Memory B cell (primary cell): ENCODE measurements at regions not wholly inside any gene's neighbourhood (a gene's known extent, or its start where the extent isn't known, plus 50 kb on each side); places are given as distances from the start of the nearest gene placed in this dataset.
A peak's percentile ranks its signal among the peaks of the same experiment; 100 is the strongest.

Experiments
- ATAC-seq: fragments of 150-1000 bp; cut with Tn5 transposase; 2 replicates; pipeline ENCODE4 v1.10.0; 2021; ENCODE audit warnings: low read depth, mild to moderate bottlenecking, moderate library complexity
- DNase-seq, 2 donors: peaks; one replicate each; pipeline ENCODE4 v3.0.0; 2022; ENCODE audit warnings: low spot score in 2 of 2
- H3K27ac Mint-ChIP-seq: one replicate; pipeline ENCODE4 v1.8.0; 2022; ENCODE audit warnings: mild to moderate bottlenecking, moderate library complexity, mixed read lengths
- H3K27me3 Mint-ChIP-seq: one replicate; pipeline ENCODE4 v1.8.0; 2022; ENCODE audit warnings: mixed read lengths
- H3K36me3 Mint-ChIP-seq: one replicate; pipeline ENCODE4 v1.8.0; 2022; ENCODE audit warnings: mild to moderate bottlenecking, mixed read lengths
- H3K4me1 Mint-ChIP-seq: one replicate; pipeline ENCODE4 v1.8.0; 2022; ENCODE audit warnings: mixed read lengths
- H3K4me3 Mint-ChIP-seq: one replicate; pipeline ENCODE4 v1.8.0; 2022; ENCODE audit warnings: mild to moderate bottlenecking, moderate library complexity, mixed read lengths
- H3K9me3 Mint-ChIP-seq: one replicate; pipeline ENCODE4 v1.8.0; 2022; ENCODE audit warnings: mixed read lengths

- Mint-ChIP-seq H3K27ac (no peak overlapping the region), H3K9me3 (no peaks in the 10 kb centered on the region), H3K4me3 (no peak overlapping the region), H3K4me1 (no peaks in the 10 kb centered on the region), H3K36me3 (no peaks in the 10 kb centered on the region), H3K27me3 (peaks cover 4% of the 10 kb centered on the region)
- DNase-seq (no peak), ATAC-seq (no peak)
Measured at GRCh38 chr9:89802781-89803355, 198.1 kb downstream of the GADD45G start.

- H3K36me3 Mint-ChIP-seq, result no peaks in the 10 kb centered on the region
- ATAC-seq, result no peak
- peaks cover 4% of the 10 kb centered on the region for H3K27me3 Mint-ChIP-seq
- no peak overlapping the region for H3K27ac Mint-ChIP-seq
- no peaks in the 10 kb centered on the region for H3K9me3 Mint-ChIP-seq
- no peak overlapping the region for H3K4me3 Mint-ChIP-seq
- DNase-seq, result no peak
- no peaks in the 10 kb centered on the region for H3K4me1 Mint-ChIP-seq
Measured at GRCh38 chr9:89803403-89803802, 198.6 kb downstream of the GADD45G start.

GRCh38 chr9:89804766-89805531, 200.1 kb downstream of the GADD45G start:
- H3K27me3 Mint-ChIP-seq, result peaks cover 4% of the 10 kb centered on the region
- no peak overlapping the region for H3K4me3 Mint-ChIP-seq
- H3K27ac Mint-ChIP-seq, result no peak overlapping the region
- no peaks in the 10 kb centered on the region for H3K36me3 Mint-ChIP-seq
- no peaks in the 10 kb centered on the region for H3K4me1 Mint-ChIP-seq
- DNase-seq, result no peak
- no peaks in the 10 kb centered on the region for H3K9me3 Mint-ChIP-seq
- ATAC-seq, result no peak

- Mint-ChIP-seq H3K4me3 (no peak overlapping the region), H3K9me3 (no peaks in the 10 kb centered on the region), H3K27ac (no peak overlapping the region), H3K36me3 (no peaks in the 10 kb centered on the region), H3K4me1 (no peaks in the 10 kb centered on the region), H3K27me3 (peaks cover 4% of the 10 kb centered on the region)
- ATAC-seq (no peak), DNase-seq (no peak)
Measured at GRCh38 chr9:89805571-89806292, 200.9 kb downstream of the GADD45G start.

GRCh38 chr9:89806371-89807100, 201.7 kb downstream of the GADD45G start:
- H3K27me3 Mint-ChIP-seq, result peaks cover 9% of the 10 kb centered on the region
- no peak for ATAC-seq
- no peaks in the 10 kb centered on the region for H3K9me3 Mint-ChIP-seq
- no peak overlapping the region for H3K27ac Mint-ChIP-seq
- no peaks in the 10 kb centered on the region for H3K36me3 Mint-ChIP-seq
- no peak for DNase-seq
- H3K4me1 Mint-ChIP-seq, result no peaks in the 10 kb centered on the region
- no peak overlapping the region for H3K4me3 Mint-ChIP-seq

- H3K27ac Mint-ChIP-seq, result no peak overlapping the region
- H3K27me3 Mint-ChIP-seq, result peaks cover 9% of the 10 kb centered on the region
- no peak for DNase-seq
Measured at GRCh38 chr9:89807101-89807395, 202.2 kb downstream of the GADD45G start.

GRCh38 chr9:89807682-89808075, 202.9 kb downstream of the GADD45G start:
- Mint-ChIP-seq H3K9me3 (no peaks in the 10 kb centered on the region), H3K4me3 (no peak overlapping the region), H3K27ac (no peak overlapping the region), H3K27me3 (peaks cover 9% of the 10 kb centered on the region), H3K36me3 (no peaks in the 10 kb centered on the region), H3K4me1 (no peaks in the 10 kb centered on the region)
- DNase-seq (no peak), ATAC-seq (no peak)

More at GRCh38 chr9:89807101-89807395, 202.2 kb downstream of the GADD45G start:
- no peaks in the 10 kb centered on the region for H3K9me3 Mint-ChIP-seq
- no peaks in the 10 kb centered on the region for H3K4me1 Mint-ChIP-seq
- no peak overlapping the region for H3K4me3 Mint-ChIP-seq
- ATAC-seq, result no peak
- no peaks in the 10 kb centered on the region for H3K36me3 Mint-ChIP-seq

GRCh38 chr9:89808076-89808755, 203.4 kb downstream of the GADD45G start:
- Mint-ChIP-seq H3K4me3 (no peak overlapping the region), H3K27ac (no peak overlapping the region), H3K9me3 (no peaks in the 10 kb centered on the region), H3K27me3 (peaks cover 9% of the 10 kb centered on the region), H3K36me3 (no peaks in the 10 kb centered on the region), H3K4me1 (no peaks in the 10 kb centered on the region)
- ATAC-seq (no peak), DNase-seq (no peak)

- DNase-seq (no peak), ATAC-seq (no peak)
- Mint-ChIP-seq H3K36me3 (no peaks in the 10 kb centered on the region), H3K9me3 (no peaks in the 10 kb centered on the region), H3K4me1 (peaks cover 5% of the 10 kb centered on the region), H3K27ac (no peak overlapping the region), H3K4me3 (no peak overlapping the region), H3K27me3 (peaks cover 8% of the 10 kb centered on the region)
Measured at GRCh38 chr9:89808756-89809181, 204.0 kb downstream of the GADD45G start.

- ATAC-seq, result no peak
- DNase-seq, result no peak
- H3K4me1 Mint-ChIP-seq, result peaks cover 15% of the 10 kb centered on the region
Measured at GRCh38 chr9:89810431-89810830, 205.6 kb downstream of the GADD45G start.

GRCh38 chr9:89811356-89811755, 206.5 kb downstream of the GADD45G start:
- ATAC-seq, result no peak
- Mint-ChIP-seq H3K4me3 (no peak overlapping the region), H3K9me3 (no peaks in the 10 kb centered on the region), H3K36me3 (no peaks in the 10 kb centered on the region), H3K4me1 (peaks cover 24% of the 10 kb centered on the region), H3K27ac (peak overlapping the region; percentile 53), H3K27me3 (peaks cover 5% of the 10 kb centered on the region)
- no peak for DNase-seq

More at GRCh38 chr9:89810431-89810830, 205.6 kb downstream of the GADD45G start:
- Mint-ChIP-seq H3K36me3 (no peaks in the 10 kb centered on the region), H3K27ac (peak overlapping the region; percentile 53), H3K4me3 (no peak overlapping the region), H3K9me3 (no peaks in the 10 kb centered on the region), H3K27me3 (peaks cover 5% of the 10 kb centered on the region)

- Mint-ChIP-seq H3K27ac (no peak overlapping the region), H3K4me1 (peaks cover 27% of the 10 kb centered on the region), H3K9me3 (no peaks in the 10 kb centered on the region), H3K4me3 (no peak overlapping the region), H3K27me3 (peaks cover 5% of the 10 kb centered on the region), H3K36me3 (no peaks in the 10 kb centered on the region)
- DNase-seq (no peak), ATAC-seq (no peak)
Measured at GRCh38 chr9:89811886-89812450, 207.2 kb downstream of the GADD45G start.

- Mint-ChIP-seq H3K4me3 (no peak overlapping the region), H3K4me1 (peaks cover 29% of the 10 kb centered on the region), H3K36me3 (no peaks in the 10 kb centered on the region), H3K27ac (peak overlapping the region; percentile 28), H3K9me3 (no peaks in the 10 kb centered on the region), H3K27me3 (peaks cover 5% of the 10 kb centered on the region)
- no peak for ATAC-seq
- DNase-seq, result no peak
Measured at GRCh38 chr9:89812556-89813181, 207.9 kb downstream of the GADD45G start.
